WTC11 (cell line): ENCODE measurements at regions not wholly inside any gene's neighbourhood (a gene's known extent, or its start where the extent isn't known, plus 50 kb on each side); places are given as distances from the start of the nearest gene placed in this dataset.

Source experiments
- ATAC-seq: fragments of 200-7000 bp; cut with Tn5 transposase; 2 replicates; pipeline ENCODE4 v1.10.0; 2021; ENCODE audit warnings: mild to moderate bottlenecking, moderate library complexity
- CTCF ChIA-PET: fragments of 300-600 bp; sonication (Branson Sonifier 250); formaldehyde crosslinking; loops from one replicate; lab custom pipeline; 2021; ENCODE audit warnings: antibody characterized with exemption; lab: Charles Lee
- POLR2A ChIA-PET: fragments of 350-600 bp; sonication (Branson Sonifier 250); formaldehyde crosslinking; loops from one replicate; lab custom pipeline; 2021; ENCODE audit warnings: antibody characterized with exemption; lab: Charles Lee
- DNase-seq: peaks from one replicate; pipeline ENCODE4 v3.0.0; 2021; ENCODE audit warnings: low spot score
- H3K27ac Mint-ChIP-seq: 2 replicates; pipeline ENCODE4 v1.8.0; 2021; ENCODE audit warnings: mixed read lengths
- H3K27me3 Mint-ChIP-seq: 2 replicates; pipeline ENCODE4 v1.8.0; 2021; ENCODE audit warnings: low read depth, mild to moderate bottlenecking, moderate library complexity, mixed read lengths
- H3K36me3 Mint-ChIP-seq: 2 replicates; pipeline ENCODE4 v1.8.0; 2021; ENCODE audit warnings: mixed read lengths
- H3K4me1 Mint-ChIP-seq: 2 replicates; pipeline ENCODE4 v1.8.0; 2022; ENCODE audit warnings: mixed read lengths
- H3K4me3 Mint-ChIP-seq: 2 replicates; pipeline ENCODE4 v1.8.0; 2021; ENCODE audit warnings: mild to moderate bottlenecking, moderate library complexity, mixed read lengths
- H3K9me3 Mint-ChIP-seq: 2 replicates; pipeline ENCODE4 v1.8.0; 2021; ENCODE audit warnings: mixed read lengths
- ATF6 ChIP-seq: sonication (generic); formaldehyde crosslinking; IDR thresholded peaks from 2 replicates; pipeline ENCODE4 v1.8.1; 2023; ENCODE audit warnings: mild to moderate bottlenecking, missing genetic modification reagents
- CREM ChIP-seq: sonication (generic); formaldehyde crosslinking; IDR thresholded peaks from 2 replicates; pipeline ENCODE4 v1.8.1; 2022; ENCODE audit warnings: mild to moderate bottlenecking, missing genetic modification reagents, moderate library complexity
- CTCF ChIP-seq: fragments of 200-600 bp; IDR thresholded peaks from 2 replicates; pipeline ENCODE4 v1.8.0; 2022; ENCODE audit warnings: antibody characterized with exemption
- E2F1 ChIP-seq: sonication (generic); formaldehyde crosslinking; IDR thresholded peaks from 2 replicates; pipeline ENCODE4 v1.8.0; 2022; ENCODE audit warnings: mild to moderate bottlenecking, missing genetic modification reagents
- ERG ChIP-seq: fragments of 250-450 bp; sonication (Bioruptor Pico); IDR thresholded peaks from 2 replicates; pipeline ENCODE4 v1.8.0; 2021; ENCODE audit warnings: mild to moderate bottlenecking
- FOXP1 ChIP-seq: sonication (generic); formaldehyde crosslinking; IDR thresholded peaks from 2 replicates; pipeline ENCODE4 v1.8.0; 2022; ENCODE audit warnings: missing genetic modification reagents, mild to moderate bottlenecking, moderate library complexity, borderline replicate concordance
- FOXP4 ChIP-seq: sonication (generic); formaldehyde crosslinking; IDR thresholded peaks from 2 replicates; pipeline ENCODE4 v1.8.0; 2022; ENCODE audit warnings: mild to moderate bottlenecking, missing genetic modification reagents
- JAZF1 ChIP-seq: fragments of 250-450 bp; sonication (Bioruptor Pico); IDR thresholded peaks from 2 replicates; pipeline ENCODE4 v1.9.0; 2021; ENCODE audit warnings: moderate library complexity, mild to moderate bottlenecking, inconsistent platforms
- MLX ChIP-seq: sonication (generic); formaldehyde crosslinking; IDR thresholded peaks from 2 replicates; pipeline ENCODE4 v1.8.1; 2023; ENCODE audit warnings: mild to moderate bottlenecking, missing genetic modification reagents, moderate library complexity
- NFE2L1 ChIP-seq: sonication (generic); formaldehyde crosslinking; IDR thresholded peaks from 2 replicates; pipeline ENCODE4 v1.8.1; 2023; ENCODE audit warnings: missing genetic modification reagents
- PREB ChIP-seq: sonication (generic); formaldehyde crosslinking; IDR thresholded peaks from 2 replicates; pipeline ENCODE4 v1.8.1; 2022; ENCODE audit warnings: mild to moderate bottlenecking, missing genetic modification reagents, moderate library complexity, borderline replicate concordance
- SOX15 ChIP-seq: fragments of 250-450 bp; sonication (Bioruptor Pico); IDR thresholded peaks from 2 replicates; pipeline ENCODE4 v1.9.0; 2021; ENCODE audit warnings: mild to moderate bottlenecking
- TEAD4 ChIP-seq: sonication (generic); formaldehyde crosslinking; IDR thresholded peaks from 2 replicates; pipeline ENCODE4 v1.8.0; 2022; ENCODE audit warnings: mild to moderate bottlenecking, missing genetic modification reagents
- ZNF281 ChIP-seq: sonication (generic); formaldehyde crosslinking; IDR thresholded peaks from 2 replicates; pipeline ENCODE4 v1.8.0; 2023; ENCODE audit warnings: mild to moderate bottlenecking, missing genetic modification reagents
- ZNF396 ChIP-seq: fragments of 250-450 bp; sonication (Bioruptor Pico); IDR thresholded peaks from 2 replicates; pipeline ENCODE4 v1.8.0; 2021; ENCODE audit warnings: mild to moderate bottlenecking, moderate library complexity, borderline replicate concordance

- TF ChIP-seq NFE2L1 (no peak), ZNF281 (CRISPR knock-in tag) (no peak), ZNF396 (CRISPR knock-in tag) (no peak)
Observed at GRCh38 chr4:54505996-54506395, 151.8 kb upstream of the KIT start (continued).

GRCh38 chr4:54509057-54509456 is 148.7 kb upstream of the KIT start:
- Mint-ChIP-seq H3K27me3 (no peaks in the 10 kb centered on the region), H3K4me3 (no peak overlapping the region), H3K9me3 (peaks cover 27% of the 10 kb centered on the region), H3K27ac (no peak overlapping the region), H3K36me3 (peaks cover 13% of the 10 kb centered on the region), H3K4me1 (peaks cover 13% of the 10 kb centered on the region)
- no peak for TF ChIP-seq CREM (CRISPR knock-in tag)
- TF ChIP-seq FOXP4 = no peak
- no peak for TF ChIP-seq PREB
- TF ChIP-seq ATF6 (CRISPR knock-in tag) = no peak
- TF ChIP-seq ZNF281 (CRISPR knock-in tag) = no peak
- no peak for TF ChIP-seq MLX (CRISPR knock-in tag)
- no peak for TF ChIP-seq FOXP1
- TF ChIP-seq E2F1 (CRISPR knock-in tag) = no peak
- TF ChIP-seq ERG (CRISPR knock-in tag) = no peak
- TF ChIP-seq JAZF1 (CRISPR knock-in tag) = no peak
- no peak for TF ChIP-seq CTCF
- no peak for TF ChIP-seq TEAD4
- TF ChIP-seq SOX15 (CRISPR knock-in tag) = no peak
- no peak for ATAC-seq
- POLR2A ChIA-PET = no interaction called here
- CTCF ChIA-PET = no interaction called here
- DNase-seq = no peak
